SK-N-SH (cell line): ENCODE measurements at regions not wholly inside any gene's neighbourhood (a gene's known extent, or its start where the extent isn't known, plus 50 kb on each side); places are given as distances from the start of the nearest gene placed in this dataset.

Experiments used
- CTCF ChIA-PET: fragments of 300-600, 350-600 bp; formaldehyde crosslinking; extraction: SDS; loops from one replicate; lab custom pipeline; 2021; lab: Yijun Ruan, JAX
- POLR2A ChIA-PET: fragments of 350-600 bp; sonication (Branson Sonifier 250); formaldehyde crosslinking; extraction: SDS; loops from one replicate; lab custom pipeline; 2020; ENCODE audit warnings: antibody characterized with exemption, inconsistent platforms; lab: Yijun Ruan, JAX
- DNase-seq: peaks from one replicate; pipeline ENCODE4 v3.0.0; 2012
- H2AFZ ChIP-seq: fragments of 200-600 bp; sonication (generic); 2 replicates; pipeline ENCODE4 v1.8.1; 2016; ENCODE audit warnings: antibody characterized with exemption, mild to moderate bottlenecking, low read depth
- H3F3A ChIP-seq: fragments of 200-600 bp; sonication (generic); replicated peaks from 2 replicates; pipeline ENCODE3; 2016; ENCODE audit warnings: antibody characterized with exemption, mild to moderate bottlenecking; ENCODE audit not compliant: insufficient read depth
- H3K27ac ChIP-seq, 2 experiments: fragments of 200-500 bp in 1 of 2; fragments of 200-600 bp in 1 of 2; sonication (Bioruptor generic) in 1 of 2; sonication (generic), shearing (Covaris generic) in 1 of 2; 2 replicates each; pipeline versions ENCODE4 v1.5.1 to v1.6.1; 2014 to 2016; ENCODE audit warnings: low read depth in 2 of 2, inconsistent platforms in 1 of 2, low read length in 1 of 2, mild to moderate bottlenecking in 1 of 2, mixed read lengths in 1 of 2
- H3K27me3 ChIP-seq: fragments of 200-600 bp; sonication (generic), shearing (Covaris generic); 2 replicates; pipeline ENCODE4 v1.6.1; 2016; ENCODE audit warnings: mixed run types; ENCODE audit not compliant: insufficient read depth
- H3K36me3 ChIP-seq, 2 experiments: fragments of 200-500 bp in 1 of 2; fragments of 200-600 bp in 1 of 2; sonication (Bioruptor generic) in 1 of 2; sonication (generic) in 1 of 2; replicated peaks in 1 of 2; 2 replicates each; pipeline versions ENCODE3 to v1.5.1; 2014 to 2016; ENCODE audit warnings: low read length in 1 of 2, mild to moderate bottlenecking in 1 of 2; ENCODE audit not compliant: insufficient read depth in 2 of 2, control insufficient read depth in 1 of 2
- H3K4me1 ChIP-seq, 2 experiments: fragments of 200-500 bp in 1 of 2; fragments of 200-600 bp in 1 of 2; sonication (Bioruptor generic) in 1 of 2; sonication (generic), shearing (Covaris generic) in 1 of 2; 2 replicates each; pipeline versions ENCODE4 v1.5.1 to v1.6.1; 2014 to 2016; ENCODE audit warnings: low read depth in 1 of 2, low read length in 1 of 2, mixed run types in 1 of 2; ENCODE audit not compliant: insufficient read depth in 2 of 2, control insufficient read depth in 1 of 2
- H3K4me2 ChIP-seq: fragments of 200-600 bp; sonication (generic), shearing (Covaris generic); 2 replicates; pipeline ENCODE4 v1.6.1; 2017; ENCODE audit warnings: mixed run types
- H3K4me3 ChIP-seq, 2 experiments: fragments of 200-500 bp in 1 of 2; fragments of 200-600 bp in 1 of 2; sonication (Bioruptor generic) in 1 of 2; sonication (generic), shearing (Covaris generic) in 1 of 2; 2 replicates each; pipeline versions ENCODE4 v1.5.1 to v1.8.1; 2014 to 2016; ENCODE audit warnings: low read depth in 2 of 2, inconsistent platforms in 1 of 2, low read length in 1 of 2, mild to moderate bottlenecking in 1 of 2, mixed read lengths in 1 of 2, moderate library complexity in 1 of 2
- H3K79me2 ChIP-seq: fragments of 200-600 bp; sonication (generic); 2 replicates; pipeline ENCODE4 v1.8.1; 2017; ENCODE audit warnings: mild to moderate bottlenecking; ENCODE audit not compliant: insufficient read depth
- H3K9ac ChIP-seq: fragments of 200-600 bp; sonication (generic); 2 replicates; pipeline ENCODE4 v1.6.1; 2017; ENCODE audit warnings: mixed run types
- H3K9me2 ChIP-seq: fragments of 200-600 bp; sonication (generic); 2 replicates; pipeline ENCODE4 v1.6.1; 2017; ENCODE audit warnings: mixed run types
- H3K9me3 ChIP-seq: fragments of 200-600 bp; sonication (generic); 2 replicates; pipeline ENCODE4 v1.6.1; 2017; ENCODE audit warnings: mixed run types, mild to moderate bottlenecking, moderate library complexity
- H4K20me1 ChIP-seq: fragments of 200-600 bp; sonication (generic); 2 replicates; pipeline ENCODE4 v1.6.1; 2017; ENCODE audit warnings: mild to moderate bottlenecking, mixed run types; ENCODE audit not compliant: insufficient read depth
- CTCF ChIP-seq: fragments of 200-600 bp; sonication (generic); IDR thresholded peaks from 2 replicates; pipeline ENCODE4 v1.6.1; 2017; ENCODE audit warnings: antibody characterized with exemption, mild to moderate bottlenecking, moderate library complexity
- FOXJ3 ChIP-seq: sonication (generic); formaldehyde crosslinking; IDR thresholded peaks from 2 replicates; pipeline ENCODE4 v1.5.1; 2020; ENCODE audit warnings: mild to moderate bottlenecking, missing genetic modification reagents
- FOXM1 ChIP-seq: IDR thresholded peaks from 2 replicates; pipeline ENCODE4 v1.4.0; 2012; ENCODE audit warnings: low read depth, mild to moderate bottlenecking
- IRF3 ChIP-seq: fragments of 150-350 bp; IDR thresholded peaks from 2 replicates; pipeline ENCODE4 v1.6.1; 2016; ENCODE audit warnings: mild to moderate bottlenecking, low read depth, low read length
- MEF2A ChIP-seq: IDR thresholded peaks from 2 replicates; pipeline ENCODE4 v1.4.0; 2012; ENCODE audit warnings: low read depth, borderline replicate concordance
- MXI1 ChIP-seq: IDR thresholded peaks from 2 replicates; pipeline ENCODE4 v1.6.1; 2012; ENCODE audit warnings: mild to moderate bottlenecking, low read depth, low read length, improper control_type of control experiment
- NFIC ChIP-seq: IDR thresholded peaks from 2 replicates; pipeline ENCODE4 v1.4.0; 2012; ENCODE audit warnings: borderline replicate concordance
- NRF1 ChIP-seq: IDR thresholded peaks from 2 replicates; pipeline ENCODE4 v1.6.1; 2012; ENCODE audit warnings: low read depth, mild to moderate bottlenecking, low read length
- PBX3 ChIP-seq: IDR thresholded peaks from 2 replicates; pipeline ENCODE4; 2012
- POLR2AphosphoS5 ChIP-seq: IDR thresholded peaks from 2 replicates; pipeline ENCODE4 v1.6.1; 2012; ENCODE audit warnings: low read depth, low read length
- RAD21 ChIP-seq: IDR thresholded peaks from 2 replicates; pipeline ENCODE4 v1.6.1; 2012; ENCODE audit warnings: mild to moderate bottlenecking, low read length
- RCOR1 ChIP-seq: fragments of 150-350 bp; IDR thresholded peaks from 2 replicates; pipeline ENCODE4 v1.6.1; 2017; ENCODE audit warnings: antibody characterized with exemption, low read length
- RFX5 ChIP-seq: IDR thresholded peaks from 2 replicates; pipeline ENCODE4 v1.6.1; 2012; ENCODE audit warnings: mild to moderate bottlenecking, improper control_type of control experiment, low read length
- RXRA ChIP-seq: IDR thresholded peaks from 2 replicates; pipeline ENCODE4 v1.4.0; 2012; ENCODE audit warnings: low read depth, mild to moderate bottlenecking, borderline replicate concordance
- TAF1 ChIP-seq: IDR thresholded peaks from 2 replicates; pipeline ENCODE4 v1.6.1; 2012; ENCODE audit warnings: low read depth, mild to moderate bottlenecking, low read length, moderate library complexity, borderline replicate concordance
- TCF12 ChIP-seq: IDR thresholded peaks from 2 replicates; pipeline ENCODE4 v1.4.0; 2012
- TEAD4 ChIP-seq: IDR thresholded peaks from 2 replicates; pipeline ENCODE4 v1.4.0; 2012; ENCODE audit warnings: mild to moderate bottlenecking, borderline replicate concordance; ENCODE audit not compliant: insufficient read depth
- USF1 ChIP-seq: IDR thresholded peaks from 2 replicates; pipeline ENCODE4 v1.4.0; 2012; ENCODE audit warnings: low read depth, borderline replicate concordance
- USF2 ChIP-seq: fragments of 150-350 bp; IDR thresholded peaks from 2 replicates; pipeline ENCODE4 v1.6.1; 2017; ENCODE audit warnings: antibody characterized with exemption, low read length, low read depth, borderline replicate concordance
- YY1 ChIP-seq: IDR thresholded peaks from 2 replicates; pipeline ENCODE4 v1.4.0; 2012; ENCODE audit warnings: low read depth, mild to moderate bottlenecking
- ZBTB33 ChIP-seq: IDR thresholded peaks from 2 replicates; pipeline ENCODE4 v1.4.0; 2012; ENCODE audit warnings: low read depth, borderline replicate concordance
- whole genome bisulfite sequencing: methylation state at CpG from one replicate; pipeline ENCODE4 v1.1.6; 2017; ENCODE audit warnings: low lambda C conversion rate; 5-methylcytosine and 5-hydroxymethylcytosine counted together

GRCh38 chr1:87884581-87884980 lies 555.9 kb downstream of the LMO4 start:
- CTCF ChIA-PET: no interaction called here
- H3K9me3 ChIP-seq: no peaks in the 10 kb centered on the region
- peaks cover 0 to 9% of the 10 kb centered on the region in 2 experiments; a peak in 1 of 4 replicates for H3K4me1 ChIP-seq
- POLR2A ChIA-PET: no interaction called here
- H3K79me2 ChIP-seq: no peaks in the 10 kb centered on the region
- H3K4me3 ChIP-seq: no peak overlapping the region
- no peaks in the 10 kb centered on the region for H3K36me3 ChIP-seq
- no peak for DNase-seq
- H3K27me3 ChIP-seq: no peaks in the 10 kb centered on the region
- H3F3A ChIP-seq: no peaks in the 10 kb centered on the region
- no peak overlapping the region for H3K9ac ChIP-seq
- WGBS: 62% methylated on average over 7 of the region's 7 CpGs
- H3K4me2 ChIP-seq: no peak overlapping the region
- TF ChIP-seq USF2: no peak
- no peak for TF ChIP-seq FOXJ3
- no peak for TF ChIP-seq RAD21
- TF ChIP-seq ZBTB33: no peak
- H2AFZ ChIP-seq: no peak overlapping the region; the same call in 1 of the 2 replicates
- H4K20me1 ChIP-seq: no peaks in the 10 kb centered on the region
- H3K27ac ChIP-seq: no peak overlapping the region
- no peaks in the 10 kb centered on the region for H3K9me2 ChIP-seq

GRCh38 chr1:87885278-87886025 lies 556.8 kb downstream of the LMO4 start:
- ChIA-PET POLR2A (no interaction called here), CTCF (no interaction called here)
- no peak for DNase-seq
- no peak overlapping the region for H3K9ac ChIP-seq
- H2AFZ ChIP-seq: peak overlapping the region; percentile 6; the same call in 1 of the 2 replicates
- H3K27ac ChIP-seq: no peak overlapping the region
- no peaks in the 10 kb centered on the region for H3F3A ChIP-seq
- TF ChIP-seq USF1: no peak
- no peak for TF ChIP-seq IRF3
- no peak for TF ChIP-seq RFX5
- TF ChIP-seq RAD21: no peak
- TF ChIP-seq YY1: no peak
- TF ChIP-seq MXI1: no peak
- TF ChIP-seq FOXJ3: no peak
- no peak for TF ChIP-seq NFIC
- no peak for TF ChIP-seq TEAD4
- TF ChIP-seq PBX3: no peak
- TF ChIP-seq POLR2AphosphoS5: no peak
- TF ChIP-seq FOXM1: no peak
- TF ChIP-seq CTCF: no peak
- TF ChIP-seq RCOR1: no peak
- TF ChIP-seq MEF2A: no peak
- no peak for TF ChIP-seq TCF12
- TF ChIP-seq NRF1: no peak
- no peak for TF ChIP-seq RXRA
- TF ChIP-seq TAF1: no peak
- H3K27me3 ChIP-seq: no peaks in the 10 kb centered on the region
- H3K4me3 ChIP-seq: no peak overlapping the region
- no peaks in the 10 kb centered on the region for H3K9me2 ChIP-seq
- H3K36me3 ChIP-seq: no peaks in the 10 kb centered on the region
- H3K4me2 ChIP-seq: no peak overlapping the region
- WGBS: 75% methylated on average over 4 of the region's 4 CpGs
- no peaks in the 10 kb centered on the region for H4K20me1 ChIP-seq
- H3K79me2 ChIP-seq: no peaks in the 10 kb centered on the region
- peaks cover 0 to 9% of the 10 kb centered on the region in 2 experiments; a peak in 1 of 4 replicates for H3K4me1 ChIP-seq
- H3K9me3 ChIP-seq: no peaks in the 10 kb centered on the region
